CD8-positive, alpha-beta memory T cell (primary cell): ENCODE measurements at regions not wholly inside any gene's neighbourhood (a gene's known extent, or its start where the extent isn't known, plus 50 kb on each side); places are given as distances from the start of the nearest gene placed in this dataset.

Experiments
- CTCF ChIA-PET: fragments of 350-600 bp; sonication (Branson Sonifier 250); formaldehyde crosslinking; loops from one replicate; lab custom pipeline; 2021; ENCODE audit warnings: antibody characterized with exemption; lab: Charles Lee
- POLR2A ChIA-PET: fragments of 350-600 bp; sonication (Branson Sonifier 250); formaldehyde crosslinking; loops from one replicate; lab custom pipeline; 2021; ENCODE audit warnings: antibody characterized with exemption; lab: Charles Lee
- DNase-seq, 5 donors: peaks; one replicate each; pipeline versions ENCODE4 v3.0.0 to v3.0.0-alpha.2; 2020 to 2022; ENCODE audit warnings: mixed read lengths in 1 of 5
- H3K27ac ChIP-seq: one replicate; pipeline ENCODE4 v1.7.0; 2013; ENCODE audit warnings: low read depth, mild to moderate bottlenecking, low read length, moderate library complexity
- H3K27me3 ChIP-seq: 2 replicates; pipeline ENCODE4 v1.7.0; 2013; ENCODE audit warnings: low read length, mild to moderate bottlenecking; ENCODE audit not compliant: insufficient read depth, poor library complexity, severe bottlenecking
- H3K36me3 ChIP-seq: 2 replicates; pipeline ENCODE4 v1.7.0; 2013; ENCODE audit warnings: mild to moderate bottlenecking, low read length, moderate library complexity; ENCODE audit not compliant: insufficient read depth
- H3K4me1 ChIP-seq: 2 replicates; pipeline ENCODE4 v1.7.0; 2013; ENCODE audit warnings: mild to moderate bottlenecking, low read length, moderate library complexity; ENCODE audit not compliant: insufficient read depth
- H3K4me3 ChIP-seq: 2 replicates; pipeline ENCODE4 v1.7.0; 2013; ENCODE audit warnings: mild to moderate bottlenecking, low read length
- H3K9me3 ChIP-seq: 2 replicates; pipeline ENCODE4 v1.7.0; 2013; ENCODE audit warnings: mild to moderate bottlenecking, low read length
- H3K27ac Mint-ChIP-seq, 8 donors: one replicate each; pipeline ENCODE4 v1.8.0; 2020 to 2021; ENCODE audit warnings: mixed read lengths in 8 of 8, mild to moderate bottlenecking in 6 of 8, inconsistent platforms in 3 of 8, moderate library complexity in 3 of 8
- H3K27me3 Mint-ChIP-seq, 2 donors: one replicate each; pipeline ENCODE4 v1.8.0; 2020 to 2021; ENCODE audit warnings: mixed read lengths in 2 of 2, mild to moderate bottlenecking in 1 of 2, moderate library complexity in 1 of 2
- H3K36me3 Mint-ChIP-seq, 3 donors: one replicate each; pipeline ENCODE4 v1.8.0; 2020 to 2021; ENCODE audit warnings: mixed read lengths in 3 of 3, inconsistent platforms in 1 of 3, mild to moderate bottlenecking in 1 of 3
- H3K4me1 Mint-ChIP-seq, 3 donors: one replicate each; pipeline ENCODE4 v1.8.0; 2020 to 2021; ENCODE audit warnings: mixed read lengths in 3 of 3, inconsistent platforms in 1 of 3, mild to moderate bottlenecking in 1 of 3
- H3K4me3 Mint-ChIP-seq, 7 donors: one replicate each; pipeline ENCODE4 v1.8.0; 2020 to 2021; ENCODE audit warnings: mixed read lengths in 7 of 7, mild to moderate bottlenecking in 6 of 7, moderate library complexity in 4 of 7, inconsistent platforms in 2 of 7
- H3K9me3 Mint-ChIP-seq, 5 donors: one replicate each; pipeline ENCODE4 v1.8.0; 2020 to 2022; ENCODE audit warnings: mixed read lengths in 5 of 5, mild to moderate bottlenecking in 3 of 5, moderate library complexity in 2 of 5, inconsistent platforms in 1 of 5

- no peaks in the 10 kb centered on the region for H3K4me1 ChIP-seq
- no peak overlapping the region for H3K27ac Mint-ChIP-seq
- no peaks in the 10 kb centered on the region for H3K9me3 ChIP-seq
- H3K4me3 Mint-ChIP-seq = no peak overlapping the region
- DNase-seq = no peak
- H3K36me3 Mint-ChIP-seq = no peaks in the 10 kb centered on the region
- H3K27ac ChIP-seq = no peak overlapping the region
- POLR2A ChIA-PET = no interaction called here
- CTCF ChIA-PET = no interaction called here
- H3K4me1 Mint-ChIP-seq = no peaks in the 10 kb centered on the region
- H3K27me3 ChIP-seq = no peaks in the 10 kb centered on the region
- no peaks in the 10 kb centered on the region for H3K27me3 Mint-ChIP-seq
- no peak overlapping the region for H3K4me3 ChIP-seq
- no peaks in the 10 kb centered on the region for H3K36me3 ChIP-seq
- H3K9me3 Mint-ChIP-seq = peaks cover 0 to 9% (median 2%) of the 10 kb centered on the region in 5 donors
Measured at GRCh38 chr16:73230651-73231050, 182.7 kb upstream of the ZFHX3 start.

GRCh38 chr16:73228649-73229048, 180.7 kb upstream of the ZFHX3 start:
- Histone ChIP-seq H3K27me3 (no peaks in the 10 kb centered on the region), H3K27ac (no peak overlapping the region), H3K36me3 (no peaks in the 10 kb centered on the region), H3K4me1 (no peaks in the 10 kb centered on the region), H3K4me3 (no peak overlapping the region), H3K9me3 (no peaks in the 10 kb centered on the region)
- no peaks in the 10 kb centered on the region for H3K27me3 Mint-ChIP-seq
- CTCF ChIA-PET = no interaction called here
- POLR2A ChIA-PET = no interaction called here
- H3K9me3 Mint-ChIP-seq = peaks cover 0 to 9% (median 2%) of the 10 kb centered on the region in 5 donors
- no peaks in the 10 kb centered on the region for H3K36me3 Mint-ChIP-seq
- no peak overlapping the region for H3K4me3 Mint-ChIP-seq
- DNase-seq = no peak
- H3K4me1 Mint-ChIP-seq = no peaks in the 10 kb centered on the region
- no peak overlapping the region for H3K27ac Mint-ChIP-seq

- Mint-ChIP-seq H3K4me3 (no peak overlapping the region), H3K27ac (no peak overlapping the region), H3K9me3 (peaks cover 0 to 4% (median 2%) of the 10 kb centered on the region in 5 donors), H3K36me3 (no peaks in the 10 kb centered on the region), H3K4me1 (no peaks in the 10 kb centered on the region), H3K27me3 (no peaks in the 10 kb centered on the region)
- POLR2A ChIA-PET = no interaction called here
- Histone ChIP-seq H3K36me3 (no peaks in the 10 kb centered on the region), H3K4me1 (no peaks in the 10 kb centered on the region), H3K9me3 (no peaks in the 10 kb centered on the region), H3K27ac (no peak overlapping the region), H3K27me3 (no peaks in the 10 kb centered on the region), H3K4me3 (no peak overlapping the region)
- CTCF ChIA-PET = no interaction called here
- no peak for DNase-seq
Measured at GRCh38 chr16:73226675-73227074, 178.7 kb upstream of the ZFHX3 start.

- CTCF ChIA-PET = no interaction called here
Measured at GRCh38 chr16:73225983-73226382, 178.1 kb upstream of the ZFHX3 start.

GRCh38 chr16:73220836-73221235, 172.9 kb upstream of the ZFHX3 start:
- Mint-ChIP-seq H3K4me1 (no peaks in the 10 kb centered on the region), H3K4me3 (no peak overlapping the region), H3K36me3 (no peaks in the 10 kb centered on the region), H3K27ac (no peak overlapping the region), H3K9me3 (peaks cover 0 to 4% (median 2%) of the 10 kb centered on the region in 5 donors), H3K27me3 (no peaks in the 10 kb centered on the region)
- no peaks in the 10 kb centered on the region for H3K27me3 ChIP-seq
- H3K4me1 ChIP-seq = no peaks in the 10 kb centered on the region
- H3K9me3 ChIP-seq = no peaks in the 10 kb centered on the region
- DNase-seq = no peak
- ChIA-PET POLR2A (no interaction called here), CTCF (no interaction called here)
- no peak overlapping the region for H3K27ac ChIP-seq
- H3K4me3 ChIP-seq = no peak overlapping the region
- no peaks in the 10 kb centered on the region for H3K36me3 ChIP-seq

More at GRCh38 chr16:73225983-73226382, 178.1 kb upstream of the ZFHX3 start:
- POLR2A ChIA-PET = no interaction called here
- DNase-seq = no peak
- Histone ChIP-seq H3K4me1 (no peaks in the 10 kb centered on the region), H3K4me3 (no peak overlapping the region), H3K9me3 (no peaks in the 10 kb centered on the region), H3K27me3 (no peaks in the 10 kb centered on the region), H3K27ac (no peak overlapping the region), H3K36me3 (no peaks in the 10 kb centered on the region)
- Mint-ChIP-seq H3K4me1 (no peaks in the 10 kb centered on the region), H3K9me3 (peaks cover 0 to 4% (median 0%) of the 10 kb centered on the region in 5 donors), H3K4me3 (no peak overlapping the region), H3K27me3 (no peaks in the 10 kb centered on the region), H3K36me3 (no peaks in the 10 kb centered on the region), H3K27ac (no peak overlapping the region)

- ChIA-PET POLR2A (no interaction called here), CTCF (no interaction called here)
- no peaks in the 10 kb centered on the region for H3K36me3 ChIP-seq
- Mint-ChIP-seq H3K4me3 (no peak overlapping the region), H3K36me3 (no peaks in the 10 kb centered on the region), H3K27me3 (no peaks in the 10 kb centered on the region), H3K4me1 (no peaks in the 10 kb centered on the region), H3K9me3 (peaks cover 0 to 4% (median 2%) of the 10 kb centered on the region in 5 donors), H3K27ac (no peak overlapping the region)
- H3K4me3 ChIP-seq = no peak overlapping the region
- DNase-seq = no peak
- H3K27ac ChIP-seq = no peak overlapping the region
- H3K9me3 ChIP-seq = no peaks in the 10 kb centered on the region
- H3K27me3 ChIP-seq = no peaks in the 10 kb centered on the region
- no peaks in the 10 kb centered on the region for H3K4me1 ChIP-seq
Measured at GRCh38 chr16:73219176-73219575, 171.2 kb upstream of the ZFHX3 start.

- Mint-ChIP-seq H3K4me1 (no peaks in the 10 kb centered on the region), H3K36me3 (no peaks in the 10 kb centered on the region), H3K27ac (no peak overlapping the region), H3K9me3 (peaks cover 0 to 3% (median 0%) of the 10 kb centered on the region in 5 donors), H3K4me3 (no peak overlapping the region), H3K27me3 (no peaks in the 10 kb centered on the region)
- no peak overlapping the region for H3K27ac ChIP-seq
- H3K4me1 ChIP-seq = no peaks in the 10 kb centered on the region
- no peak for DNase-seq
- no peaks in the 10 kb centered on the region for H3K27me3 ChIP-seq
- CTCF ChIA-PET = no interaction called here
- POLR2A ChIA-PET = no interaction called here
- no peak overlapping the region for H3K4me3 ChIP-seq
- no peaks in the 10 kb centered on the region for H3K36me3 ChIP-seq
- no peaks in the 10 kb centered on the region for H3K9me3 ChIP-seq
Measured at GRCh38 chr16:73217654-73218053, 169.7 kb upstream of the ZFHX3 start.

- Histone ChIP-seq H3K9me3 (no peaks in the 10 kb centered on the region), H3K36me3 (no peaks in the 10 kb centered on the region), H3K4me1 (no peaks in the 10 kb centered on the region), H3K4me3 (no peak overlapping the region), H3K27ac (no peak overlapping the region), H3K27me3 (no peaks in the 10 kb centered on the region)
- ChIA-PET POLR2A (no interaction called here), CTCF (no interaction called here)
- Mint-ChIP-seq H3K4me1 (no peaks in the 10 kb centered on the region), H3K27me3 (no peaks in the 10 kb centered on the region), H3K9me3 (peaks cover 0 to 3% (median 0%) of the 10 kb centered on the region in 5 donors), H3K36me3 (no peaks in the 10 kb centered on the region), H3K4me3 (no peak overlapping the region), H3K27ac (no peak overlapping the region)
- DNase-seq = no peak
Measured at GRCh38 chr16:73216932-73217331, 169.0 kb upstream of the ZFHX3 start.
